OCI-LY7 (cell line): ENCODE measurements at regions not wholly inside any gene's neighbourhood (a gene's known extent, or its start where the extent isn't known, plus 50 kb on each side); places are given as distances from the start of the nearest gene placed in this dataset.

Experiments
- EZH2phosphoT487 ChIP-seq: fragments of 200-600 bp; sonication (generic); IDR thresholded peaks from 2 replicates; pipeline ENCODE4 v1.6.1; 2018; ENCODE audit warnings: low read depth, borderline replicate concordance, mild to moderate bottlenecking, mixed run types, antibody characterized with exemption, low read length, moderate library complexity, mixed read lengths
- TF ChIP-seq, protein P1 (sequence below): fragments of 200-600 bp; sonication (generic); conservative IDR thresholded peaks from 2 replicates; pipeline ENCODE4 v1.5.1; 2014; ENCODE audit warnings: mild to moderate bottlenecking, antibody characterized with exemption, low read length, moderate library complexity, mixed read lengths

DNA sequence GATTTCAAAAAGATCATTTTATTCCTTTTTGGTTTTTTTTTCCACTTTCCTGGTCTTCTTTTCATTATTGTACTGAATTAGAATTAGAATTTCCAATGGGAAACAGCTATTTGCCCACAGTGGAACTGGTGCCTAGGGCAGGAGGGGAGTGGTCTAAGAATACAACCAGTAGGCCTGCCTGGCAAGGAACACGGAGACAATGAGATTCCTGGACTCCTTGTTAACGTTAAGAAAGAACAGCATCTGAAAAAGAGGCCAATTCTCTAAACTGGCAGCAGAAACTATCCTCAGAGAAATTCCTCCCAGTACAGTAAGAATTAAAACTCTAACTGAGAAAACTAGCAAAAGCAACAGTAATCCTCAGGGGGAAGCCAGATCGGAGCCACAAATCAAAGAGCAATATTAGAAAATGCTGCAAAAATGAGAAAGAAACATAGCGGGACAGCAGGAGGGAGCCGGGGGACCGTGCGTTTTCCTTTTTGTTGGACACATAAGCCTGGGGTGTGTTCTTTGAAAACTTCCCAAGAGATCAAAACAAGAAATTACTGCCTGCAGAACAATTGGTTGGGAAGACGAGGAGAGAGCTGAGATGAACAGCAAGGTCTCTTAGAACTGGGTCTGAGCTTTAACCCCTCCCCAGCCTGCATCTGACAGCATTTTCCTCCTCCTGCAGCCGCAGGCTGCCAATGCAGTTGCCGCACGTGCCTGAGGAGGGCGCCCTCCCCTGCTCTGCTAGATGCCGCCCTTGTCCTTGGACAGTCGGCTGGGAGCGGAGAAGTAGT, 776.0 kb downstream of the TSN start:
- TF ChIP-seq, protein P1, sequence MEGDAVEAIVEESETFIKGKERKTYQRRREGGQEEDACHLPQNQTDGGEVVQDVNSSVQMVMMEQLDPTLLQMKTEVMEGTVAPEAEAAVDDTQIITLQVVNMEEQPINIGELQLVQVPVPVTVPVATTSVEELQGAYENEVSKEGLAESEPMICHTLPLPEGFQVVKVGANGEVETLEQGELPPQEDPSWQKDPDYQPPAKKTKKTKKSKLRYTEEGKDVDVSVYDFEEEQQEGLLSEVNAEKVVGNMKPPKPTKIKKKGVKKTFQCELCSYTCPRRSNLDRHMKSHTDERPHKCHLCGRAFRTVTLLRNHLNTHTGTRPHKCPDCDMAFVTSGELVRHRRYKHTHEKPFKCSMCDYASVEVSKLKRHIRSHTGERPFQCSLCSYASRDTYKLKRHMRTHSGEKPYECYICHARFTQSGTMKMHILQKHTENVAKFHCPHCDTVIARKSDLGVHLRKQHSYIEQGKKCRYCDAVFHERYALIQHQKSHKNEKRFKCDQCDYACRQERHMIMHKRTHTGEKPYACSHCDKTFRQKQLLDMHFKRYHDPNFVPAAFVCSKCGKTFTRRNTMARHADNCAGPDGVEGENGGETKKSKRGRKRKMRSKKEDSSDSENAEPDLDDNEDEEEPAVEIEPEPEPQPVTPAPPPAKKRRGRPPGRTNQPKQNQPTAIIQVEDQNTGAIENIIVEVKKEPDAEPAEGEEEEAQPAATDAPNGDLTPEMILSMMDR = peak; percentile 33; the same call in 1 of the 2 replicates
- TF ChIP-seq EZH2phosphoT487 = no peak
